Cerebellar cortex (tissue), 1 donor: ENCODE measurements at regions not wholly inside any gene's neighbourhood (a gene's known extent, or its start where the extent isn't known, plus 50 kb on each side); places are given as distances from the start of the nearest gene placed in this dataset.

Source experiments
- DNase-seq: peaks from one replicate; pipeline ENCODE4 v3.0.0-alpha.2; 2015; ENCODE audit warnings: low spot score

GRCh38 chr11:119906376-119906775, 177.4 kb upstream of the NECTIN1 start:
- DNase-seq = no peak

DNA sequence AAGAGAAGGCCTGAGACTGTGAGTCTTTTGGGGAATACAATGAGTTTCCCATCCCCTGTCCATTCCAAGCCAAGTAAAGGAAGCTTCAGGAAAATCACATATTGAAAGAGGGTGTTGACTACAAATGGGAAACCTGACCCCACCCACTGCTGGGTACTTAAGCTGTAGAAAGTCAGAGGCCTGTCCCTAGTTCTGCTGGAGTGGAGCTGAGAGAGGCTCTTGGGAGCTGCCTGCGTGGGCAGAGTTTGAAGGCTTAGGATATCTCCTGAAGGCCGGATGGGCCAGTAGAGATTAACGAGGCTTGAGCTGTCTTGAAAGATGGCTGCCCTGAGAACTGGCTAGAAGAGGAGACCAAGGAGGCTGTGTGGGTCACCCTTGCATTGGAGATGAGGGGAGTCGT, 176.2 kb upstream of the NECTIN1 start:
- no peak for DNase-seq

- no peak for DNase-seq
Measured at GRCh38 chr11:119904531-119905035, 175.6 kb upstream of the NECTIN1 start.

DNA sequence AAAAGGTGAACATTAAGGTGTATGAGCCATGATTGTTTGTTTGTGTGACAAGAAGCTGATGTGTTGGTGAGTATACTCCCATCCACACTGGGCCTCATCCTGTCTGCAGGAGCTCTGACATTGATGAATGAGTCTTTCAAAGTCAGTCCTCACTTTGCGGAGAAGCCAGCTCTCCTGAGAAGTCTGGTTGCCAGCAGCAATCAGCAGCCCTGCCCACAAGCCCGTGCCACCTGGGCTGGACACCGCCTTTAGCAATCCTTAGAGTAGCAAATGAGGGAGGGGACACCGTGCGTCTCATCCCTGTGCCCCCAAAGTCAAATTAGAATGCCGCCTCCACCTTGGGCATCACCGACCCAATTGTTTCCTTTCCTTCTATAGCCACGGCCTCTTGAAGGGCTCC, 174.8 kb upstream of the NECTIN1 start:
- DNase-seq = no peak

DNA sequence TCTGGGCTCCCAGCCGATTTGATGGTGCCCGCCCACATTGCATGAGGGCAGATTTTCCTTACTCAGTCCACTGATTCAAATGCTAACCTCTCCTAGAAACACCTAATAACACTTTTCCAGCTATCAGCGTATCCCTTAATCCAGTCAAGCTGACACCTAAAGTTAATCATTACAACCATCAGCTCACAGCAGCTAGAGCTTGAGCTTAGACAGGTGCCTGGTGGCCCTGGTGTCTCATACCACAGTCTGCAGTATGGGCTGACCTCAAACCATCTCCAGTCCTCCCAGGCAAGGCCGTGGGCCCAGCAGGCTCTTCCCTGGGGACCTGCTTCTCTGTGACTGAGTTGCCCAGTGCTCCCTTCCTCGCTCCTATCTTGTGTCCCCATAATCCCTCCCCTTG, 174.4 kb upstream of the NECTIN1 start:
- DNase-seq = no peak

DNA sequence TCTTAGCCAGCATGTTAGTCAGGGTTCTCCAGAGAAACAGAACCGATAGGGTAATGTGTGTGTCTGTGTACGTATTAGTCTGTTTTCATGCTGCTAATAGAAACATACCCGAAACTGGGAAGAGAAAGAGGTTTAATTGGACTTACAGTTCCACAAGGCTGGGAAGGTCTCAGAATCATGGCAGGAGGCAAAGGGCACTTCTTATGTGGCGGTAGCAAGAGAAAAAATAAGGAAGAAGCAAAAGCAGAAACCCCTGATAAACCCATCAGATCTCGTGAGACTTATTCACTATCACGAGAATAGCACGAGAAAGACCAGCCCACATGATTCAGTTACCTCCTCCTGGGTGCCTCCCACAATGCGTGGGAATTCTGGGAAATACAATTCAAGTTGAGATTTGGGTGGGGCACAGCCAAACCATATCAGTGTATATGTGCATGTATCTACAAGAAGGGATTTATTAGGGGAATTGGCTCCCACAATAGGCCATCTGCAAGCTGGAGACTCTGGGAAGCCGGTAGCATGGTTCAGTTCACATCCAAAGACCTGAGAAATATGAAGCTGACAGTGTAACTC, 173.7 kb upstream of the NECTIN1 start:
- DNase-seq = peak; percentile 12

DNA sequence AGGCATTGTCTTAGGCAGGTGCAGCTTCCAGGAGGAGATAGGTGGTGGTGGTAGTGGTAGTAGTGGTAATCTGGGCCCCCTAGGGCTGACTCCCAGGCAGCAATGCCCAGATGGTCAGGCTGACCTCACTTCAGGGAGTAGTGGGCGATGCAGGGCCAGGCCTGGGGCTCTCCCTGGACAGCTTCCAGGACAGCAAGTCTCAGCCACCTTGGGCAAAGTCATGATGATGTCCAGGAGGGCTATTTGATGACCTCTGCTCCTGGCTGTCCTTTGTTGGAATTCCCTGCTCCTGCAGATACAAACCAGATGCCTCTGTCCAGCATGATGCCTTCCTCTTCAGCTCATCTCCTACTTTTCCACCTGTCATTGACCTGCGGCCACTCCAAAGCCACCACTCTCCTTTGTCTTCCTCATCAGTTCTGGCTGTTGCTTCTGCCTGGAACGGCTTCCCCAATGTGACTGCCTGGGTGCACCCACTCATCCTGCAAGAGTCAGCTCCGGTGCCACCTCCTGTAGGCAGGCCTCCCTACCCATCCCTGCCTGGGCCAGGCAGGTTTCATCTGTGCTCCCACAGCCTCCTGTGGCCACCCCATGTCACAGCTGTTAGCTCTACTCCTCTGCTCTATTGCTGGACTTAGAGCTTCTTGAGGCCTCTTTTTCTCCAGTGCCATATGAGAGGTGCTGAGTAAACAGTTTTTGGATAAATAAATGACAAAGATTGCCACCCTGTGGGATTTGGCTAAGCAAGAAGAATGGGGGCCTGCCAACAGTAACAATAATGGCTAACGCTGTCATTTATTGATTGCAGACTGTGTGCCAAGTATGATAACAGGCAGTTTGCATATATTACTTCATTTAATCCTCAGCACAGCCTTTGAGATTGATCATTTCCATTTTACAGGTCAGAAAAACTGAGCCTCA, 172.9 kb upstream of the NECTIN1 start:
- no peak for DNase-seq

DNA sequence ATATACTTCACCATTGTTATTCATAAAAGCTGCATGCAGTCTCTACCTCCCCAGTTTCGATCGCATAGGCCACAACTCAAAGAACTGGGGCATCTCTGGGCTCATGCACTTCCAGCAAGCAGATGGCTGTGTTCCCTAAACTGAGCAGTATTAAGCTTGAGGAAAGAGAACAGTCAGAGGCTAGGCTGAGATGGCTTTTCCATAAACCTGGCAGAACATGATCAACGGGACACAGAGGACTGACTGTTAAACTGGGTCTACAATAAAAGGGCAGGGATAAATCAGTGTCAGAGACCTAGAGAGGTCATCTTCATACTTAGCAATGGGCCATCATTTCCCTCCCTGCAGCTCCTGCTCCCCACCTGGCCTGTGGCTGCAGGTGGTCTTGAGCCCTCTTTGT, 171.0 kb upstream of the NECTIN1 start:
- DNase-seq = no peak

DNA sequence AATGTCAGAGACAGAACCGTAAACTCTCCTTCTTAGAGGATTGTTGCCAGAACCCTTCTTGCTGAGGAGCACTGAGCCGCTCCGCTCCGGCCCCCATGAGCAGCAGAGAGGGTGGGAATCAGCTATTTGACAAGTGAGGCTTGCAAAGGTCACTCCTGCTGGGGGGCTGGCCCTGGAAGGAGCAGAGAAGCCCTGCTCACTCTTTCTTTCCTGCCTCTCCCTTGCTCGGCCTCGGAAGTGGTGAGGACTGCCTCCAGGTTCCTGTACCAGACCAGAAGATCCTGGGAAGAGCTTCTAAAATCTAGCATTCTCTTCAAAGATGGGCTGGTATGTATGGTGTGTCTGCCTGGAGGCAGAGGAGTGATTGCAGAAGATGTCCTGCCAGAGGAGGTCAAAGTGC, 168.6 kb upstream of the NECTIN1 start:
- DNase-seq = no peak

- no peak for DNase-seq
Measured at GRCh38 chr11:119897046-119897440, 168.0 kb upstream of the NECTIN1 start.

GRCh38 chr11:119896387-119897045, 167.5 kb upstream of the NECTIN1 start:
- no peak for DNase-seq

- no peak for DNase-seq
Measured at GRCh38 chr11:119895981-119896380, 167.0 kb upstream of the NECTIN1 start.

DNA sequence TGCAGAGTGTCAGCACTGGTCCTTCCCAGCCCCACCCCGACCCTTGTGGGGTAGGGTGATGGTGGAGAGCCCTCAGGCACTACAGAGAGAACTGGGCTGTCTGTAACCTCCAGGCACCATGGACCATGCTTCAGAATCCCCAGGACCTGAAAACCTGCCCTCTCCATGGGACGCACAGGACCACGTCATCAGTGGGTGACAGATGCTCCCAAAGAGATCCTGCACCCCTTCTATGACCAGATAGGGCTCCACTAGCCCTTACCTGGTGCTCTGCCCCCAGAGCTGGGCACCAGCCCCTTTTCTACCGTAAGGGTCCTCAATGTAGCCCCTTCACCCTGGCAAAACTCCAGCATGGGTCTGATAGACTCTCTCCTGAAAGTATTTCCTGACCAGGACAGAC, 165.9 kb upstream of the NECTIN1 start:
- no peak for DNase-seq

- no peak for DNase-seq
Measured at GRCh38 chr11:119892311-119892808, 163.4 kb upstream of the NECTIN1 start.

DNA sequence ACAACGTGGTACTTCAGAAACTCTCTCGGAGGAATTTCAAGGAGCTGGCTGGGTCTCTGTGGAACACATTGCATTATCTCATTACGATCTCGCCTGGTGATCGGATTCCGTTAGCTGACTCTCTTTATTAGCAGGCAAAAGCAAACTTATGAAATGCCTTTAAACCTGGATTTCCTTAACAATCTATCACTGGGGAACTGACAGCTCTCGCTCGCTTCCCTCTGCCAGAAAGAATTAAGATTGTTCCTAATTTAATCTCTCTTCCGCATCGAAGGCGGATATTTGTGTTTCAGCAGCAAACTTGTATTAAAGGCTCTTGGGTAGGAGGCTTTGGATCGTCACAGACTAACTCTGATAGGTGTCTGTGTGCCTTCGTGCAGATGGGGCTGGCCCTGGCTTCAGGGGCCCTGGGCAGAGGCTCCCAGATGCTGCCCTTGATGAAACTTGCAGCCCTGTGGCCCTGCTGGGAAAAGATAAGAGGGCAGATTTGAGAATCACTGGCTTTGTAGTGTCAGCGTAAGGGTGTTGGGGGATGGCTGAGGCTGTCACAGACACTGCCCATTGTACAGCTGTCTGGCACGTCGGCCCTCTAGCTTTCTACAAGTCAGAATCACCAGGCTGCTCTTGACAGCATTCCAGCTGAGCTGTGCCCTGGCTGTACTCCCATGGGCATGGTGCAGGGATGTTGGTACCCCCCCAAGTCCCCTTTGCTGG, 162.2 kb upstream of the NECTIN1 start:
- no peak for DNase-seq

GRCh38 chr11:119890466-119890865, 161.5 kb upstream of the NECTIN1 start:
- DNase-seq = no peak

- DNase-seq = no peak
Measured at GRCh38 chr11:119889728-119890280, 160.8 kb upstream of the NECTIN1 start.

- no peak for DNase-seq
Measured at GRCh38 chr11:119889111-119889510, 160.1 kb upstream of the NECTIN1 start.

DNA sequence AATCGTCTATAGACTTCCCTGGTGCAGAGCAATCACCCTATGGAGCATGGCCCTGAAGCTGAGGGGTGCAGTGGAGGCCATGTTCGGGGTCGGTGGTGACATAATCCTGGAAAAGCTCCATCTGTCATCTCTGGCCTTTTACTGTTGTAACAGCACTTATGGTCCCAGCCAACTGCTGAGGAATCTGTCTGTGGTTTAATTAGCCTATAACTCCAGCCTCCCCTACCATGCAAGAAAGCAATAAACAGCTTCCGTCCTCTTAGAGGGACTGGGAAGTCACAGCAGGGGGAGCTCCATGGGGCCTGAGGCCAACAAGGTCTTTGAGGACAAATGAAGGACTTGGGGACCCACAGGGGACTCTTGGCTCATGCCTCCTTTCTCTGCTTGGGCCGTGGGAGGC, 159.1 kb upstream of the NECTIN1 start:
- no peak for DNase-seq

GRCh38 chr11:119886667-119887230, 157.7 kb upstream of the NECTIN1 start:
- DNase-seq = no peak

DNA sequence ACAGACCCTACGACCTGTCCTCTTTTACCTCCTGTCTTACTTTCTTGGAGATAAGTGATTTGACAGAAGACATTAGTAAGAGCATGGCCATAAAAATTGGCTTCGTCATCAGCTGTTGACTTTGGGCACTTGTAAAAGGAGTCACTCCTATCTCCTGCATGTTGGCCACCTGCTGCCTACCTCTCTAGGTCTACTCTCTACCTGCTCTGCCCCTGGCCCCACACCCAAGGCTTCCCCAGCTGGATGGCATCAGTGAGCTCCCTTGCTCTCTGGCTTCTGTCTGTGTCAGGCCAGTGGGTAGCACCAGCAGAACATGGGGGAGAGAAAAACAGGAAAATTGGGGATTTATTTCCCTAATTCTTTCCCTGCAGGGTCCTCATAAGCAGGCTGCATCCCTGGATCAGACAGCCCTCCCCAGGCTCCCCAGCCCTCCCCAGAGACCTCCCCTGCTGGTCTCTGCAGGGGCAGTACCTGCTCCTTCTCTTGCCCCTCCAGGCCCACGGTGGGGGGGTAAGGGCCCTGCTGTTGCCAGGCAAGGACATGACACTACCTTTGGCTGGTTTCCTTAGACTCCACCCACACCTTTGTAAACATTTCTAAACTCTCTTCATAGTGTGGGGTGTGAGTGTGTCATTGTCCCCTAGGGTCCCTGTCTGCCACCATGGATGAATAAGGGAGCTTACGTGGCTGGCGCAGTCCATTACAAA, 157.0 kb upstream of the NECTIN1 start:
- no peak for DNase-seq
